ENCODE measurements at regions not wholly inside any gene's neighbourhood (a gene's known extent, or its start where the extent isn't known, plus 50 kb on each side); places are given as distances from the start of the nearest gene placed in this dataset.
A peak's percentile ranks its signal among the peaks of the same experiment; 100 is the strongest.
"Not testable (repeated sequence)": the region's sequence is repeated elsewhere in the genome, so short reads cannot be mapped to it uniquely, and the experiment has no call there.

DNA sequence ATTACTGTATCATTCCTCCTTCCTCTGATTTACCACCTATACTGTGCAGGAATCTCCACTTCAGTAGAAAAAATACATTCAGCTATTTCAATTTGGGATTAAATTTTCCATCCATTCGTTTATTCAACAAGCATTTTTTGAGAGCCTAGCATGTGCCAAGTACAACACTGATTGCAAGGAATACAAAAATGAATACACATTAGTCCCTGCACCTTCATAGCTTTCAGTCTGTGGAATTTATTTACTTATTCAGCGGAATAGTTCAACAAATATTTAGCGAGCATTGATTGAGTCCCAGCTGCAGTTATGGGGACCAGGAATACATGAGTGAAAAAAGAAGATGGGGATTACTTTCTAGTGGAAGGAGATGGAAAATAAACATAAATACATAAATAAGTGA lies 606.8 kb upstream of the TBL1XR1 start:
- no CpG with 5 or more reads among the region's 3 CpGs for WGBS (ENCODE audit: extremely low coverage, insufficient coverage, insufficient read length)
- H3K4ac ChIP-seq (ENCODE audit: low read depth, low read length): no peak overlapping the region
- H3K23ac ChIP-seq (ENCODE audit: low read length): no peak overlapping the region
- H2AK5ac ChIP-seq (ENCODE audit: low read length): no peak overlapping the region
- H3K79me2 ChIP-seq (ENCODE audit: control insufficient read depth, insufficient read depth, low read length, poor library complexity): no peaks in the 10 kb centered on the region
- peaks cover 9% of the 10 kb centered on the region for H3K79me1 ChIP-seq (ENCODE audit: low read length)
- no peaks in the 10 kb centered on the region for H3K36me3 ChIP-seq (ENCODE audit: control insufficient read depth in 1 of 2, insufficient read depth in 2 of 2, low read length in 2 of 2)
- no peaks in the 10 kb centered on the region for H3K27me3 ChIP-seq (ENCODE audit: insufficient read depth, low read length)
- DNase-seq: no peak
- no peak overlapping the region for H4K91ac ChIP-seq (ENCODE audit: low read depth, low read length)
- no peak overlapping the region for H3K14ac ChIP-seq (ENCODE audit: low read length)
- no peak overlapping the region for H2BK12ac ChIP-seq (ENCODE audit: low read length)
- no peak overlapping the region for H3K4me2 ChIP-seq (ENCODE audit: low read length)
- H3K18ac ChIP-seq (ENCODE audit: low read length): no peak overlapping the region
- H3K9ac ChIP-seq (ENCODE audit: low read length): no peak overlapping the region
- no peak overlapping the region for H2AFZ ChIP-seq (ENCODE audit: insufficient read depth, low read length, poor library complexity)
- H4K12ac ChIP-seq (ENCODE audit: low read depth, low read length): no peak overlapping the region
- no peak overlapping the region for H3K4me3 ChIP-seq (ENCODE audit: low read depth, low read length)
- H3K27ac ChIP-seq (ENCODE audit: low read depth, low read length): no peak overlapping the region
- H2BK5ac ChIP-seq (ENCODE audit: low read depth, low read length, poor library complexity): no peak overlapping the region
- no peak overlapping the region for H2BK120ac ChIP-seq (ENCODE audit: insufficient read depth, low read length, poor library complexity)
- no peak overlapping the region for H4K8ac ChIP-seq (ENCODE audit: low read depth, low read length)
- H3K9me3 ChIP-seq (ENCODE audit: insufficient read depth, low read depth, low read length): no peaks in the 10 kb centered on the region
- peaks cover 4 to 7% of the 10 kb centered on the region in 2 experiments for H3K4me1 ChIP-seq (ENCODE audit: control insufficient read depth in 1 of 2, insufficient read depth in 2 of 2, low read length in 2 of 2)

DNA sequence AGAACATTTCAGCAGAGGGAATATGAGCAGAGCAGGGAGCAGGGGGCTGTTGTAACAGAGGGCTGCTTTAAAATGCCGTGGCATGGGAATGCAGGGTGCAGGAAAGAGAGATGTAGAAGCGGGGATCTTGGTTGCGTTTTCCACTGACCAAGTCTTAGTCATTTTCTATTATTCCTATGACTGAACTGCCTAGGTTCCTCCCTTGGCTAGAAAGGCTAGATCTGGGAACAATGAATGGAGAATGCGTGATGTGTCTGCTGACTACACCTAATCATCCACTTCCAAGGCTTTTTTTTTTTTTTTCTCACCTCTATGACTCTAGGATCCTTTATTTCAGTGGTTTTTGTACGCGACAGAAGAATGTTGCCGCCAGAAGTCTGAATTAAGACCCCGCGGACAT lies 607.4 kb upstream of the TBL1XR1 start:
- WGBS (ENCODE audit: extremely low coverage, insufficient coverage, insufficient read length): no CpG with 5 or more reads among the region's 9 CpGs
- H2BK5ac ChIP-seq (ENCODE audit: low read depth, low read length, poor library complexity): no peak overlapping the region
- no peak overlapping the region for H2AFZ ChIP-seq (ENCODE audit: insufficient read depth, low read length, poor library complexity)

DNA sequence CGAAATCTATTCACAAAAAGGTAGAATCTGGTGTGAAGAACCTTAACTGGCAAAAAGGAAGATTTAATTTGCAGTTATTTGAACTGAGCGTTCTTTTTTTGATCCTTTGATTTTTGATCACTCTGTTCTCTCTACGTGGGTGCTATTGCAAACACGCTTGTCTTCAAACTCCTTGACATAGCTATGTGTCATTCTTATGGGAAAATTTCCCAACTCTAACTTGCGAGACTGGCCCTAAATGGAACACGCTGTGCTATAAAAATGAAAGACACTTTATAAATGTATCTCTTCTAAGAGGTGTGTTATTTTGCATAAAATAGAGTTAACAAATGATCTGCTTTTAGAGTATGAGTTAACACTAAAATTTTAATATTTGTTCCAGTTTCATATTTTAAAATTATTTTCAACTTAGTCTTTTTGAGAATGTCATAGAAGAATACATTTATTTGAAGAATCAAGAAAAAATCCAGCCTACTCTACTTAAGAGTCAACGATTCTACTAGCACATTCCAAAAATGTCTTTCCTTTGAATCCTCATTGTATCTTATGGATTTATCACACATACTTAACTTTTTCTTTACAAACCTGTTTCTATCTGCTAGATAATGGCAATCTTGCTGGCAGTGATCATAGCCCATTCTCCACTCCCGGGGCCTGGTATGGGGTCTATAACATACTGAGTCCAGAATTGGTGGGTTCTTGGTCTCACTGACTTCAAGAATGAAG lies 610.0 kb upstream of the TBL1XR1 start:
- peak overlapping the region; percentile 8 for H2BK120ac ChIP-seq (ENCODE audit: insufficient read depth, low read length, poor library complexity)
- WGBS (ENCODE audit: extremely low coverage, insufficient coverage, insufficient read length): no CpG with 5 or more reads among the region's 8 CpGs
- peak overlapping the region; percentile 46 for H2BK5ac ChIP-seq (ENCODE audit: low read depth, low read length, poor library complexity)
- H3K14ac ChIP-seq (ENCODE audit: low read length): no peak overlapping the region
- no peak overlapping the region for H4K91ac ChIP-seq (ENCODE audit: low read depth, low read length)
- no peak overlapping the region for H3K4ac ChIP-seq (ENCODE audit: low read depth, low read length)
- no peak overlapping the region for H2AK5ac ChIP-seq (ENCODE audit: low read length)
- no peaks in the 10 kb centered on the region for H3K79me2 ChIP-seq (ENCODE audit: control insufficient read depth, insufficient read depth, low read length, poor library complexity)
- H2BK12ac ChIP-seq (ENCODE audit: low read length): peak overlapping the region; percentile 95
- no peak overlapping the region for H3K4me3 ChIP-seq (ENCODE audit: low read depth, low read length)
- H3K4me1 ChIP-seq (ENCODE audit: control insufficient read depth in 1 of 2, insufficient read depth in 2 of 2, low read length in 2 of 2): peaks cover 4 to 10% of the 10 kb centered on the region in 2 experiments
- H3K9me3 ChIP-seq (ENCODE audit: insufficient read depth, low read depth, low read length): no peaks in the 10 kb centered on the region
- peaks cover 12% of the 10 kb centered on the region for H3K79me1 ChIP-seq (ENCODE audit: low read length)
- H3K4me2 ChIP-seq (ENCODE audit: low read length): no peak overlapping the region
- DNase-seq: peak; percentile 39 to 91
- H3K9ac ChIP-seq (ENCODE audit: low read length): no peak overlapping the region
- H2AFZ ChIP-seq (ENCODE audit: insufficient read depth, low read length, poor library complexity): no peak overlapping the region
- no peak overlapping the region for H4K8ac ChIP-seq (ENCODE audit: low read depth, low read length)
- no peak overlapping the region for H3K27ac ChIP-seq (ENCODE audit: low read depth, low read length)
- no peak overlapping the region for H4K12ac ChIP-seq (ENCODE audit: low read depth, low read length)
- H3K18ac ChIP-seq (ENCODE audit: low read length): no peak overlapping the region
- no peaks in the 10 kb centered on the region for H3K27me3 ChIP-seq (ENCODE audit: insufficient read depth, low read length)
- H3K23ac ChIP-seq (ENCODE audit: low read length): no peak overlapping the region
- H3K36me3 ChIP-seq (ENCODE audit: control insufficient read depth in 1 of 2, insufficient read depth in 2 of 2, low read length in 2 of 2): no peaks in the 10 kb centered on the region

More for the DNA sequence above, 607.4 kb upstream of the TBL1XR1 start:
- no peak overlapping the region for H3K4ac ChIP-seq (ENCODE audit: low read depth, low read length)
- no peak overlapping the region for H3K4me2 ChIP-seq (ENCODE audit: low read length)
- no peak overlapping the region for H2AK5ac ChIP-seq (ENCODE audit: low read length)
- H2BK120ac ChIP-seq (ENCODE audit: insufficient read depth, low read length, poor library complexity): no peak overlapping the region
- no peak overlapping the region for H3K14ac ChIP-seq (ENCODE audit: low read length)
- H3K4me3 ChIP-seq (ENCODE audit: low read depth, low read length): no peak overlapping the region
- H3K79me1 ChIP-seq (ENCODE audit: low read length): peaks cover 12% of the 10 kb centered on the region
- no peaks in the 10 kb centered on the region for H3K79me2 ChIP-seq (ENCODE audit: control insufficient read depth, insufficient read depth, low read length, poor library complexity)
- no peaks in the 10 kb centered on the region for H3K36me3 ChIP-seq (ENCODE audit: control insufficient read depth in 1 of 2, insufficient read depth in 2 of 2, low read length in 2 of 2)
- H3K4me1 ChIP-seq (ENCODE audit: control insufficient read depth in 1 of 2, insufficient read depth in 2 of 2, low read length in 2 of 2): peaks cover 4 to 9% of the 10 kb centered on the region in 2 experiments
- H3K9me3 ChIP-seq (ENCODE audit: insufficient read depth, low read depth, low read length): no peaks in the 10 kb centered on the region
- H3K9ac ChIP-seq (ENCODE audit: low read length): no peak overlapping the region
- H4K12ac ChIP-seq (ENCODE audit: low read depth, low read length): no peak overlapping the region
- H2BK12ac ChIP-seq (ENCODE audit: low read length): no peak overlapping the region
- no peak for DNase-seq
- H3K18ac ChIP-seq (ENCODE audit: low read length): no peak overlapping the region
- H3K27ac ChIP-seq (ENCODE audit: low read depth, low read length): no peak overlapping the region
- no peak overlapping the region for H3K23ac ChIP-seq (ENCODE audit: low read length)
- H4K8ac ChIP-seq (ENCODE audit: low read depth, low read length): no peak overlapping the region
- no peak overlapping the region for H4K91ac ChIP-seq (ENCODE audit: low read depth, low read length)
- no peaks in the 10 kb centered on the region for H3K27me3 ChIP-seq (ENCODE audit: insufficient read depth, low read length)

GRCh38 chr3:177808928-177809478 lies 611.7 kb upstream of the TBL1XR1 start:
- not testable (repeated sequence) for H2AFZ ChIP-seq (ENCODE audit: insufficient read depth, low read length, poor library complexity); H3K4me2 ChIP-seq (ENCODE audit: low read length); H4K8ac ChIP-seq (ENCODE audit: low read depth, low read length); H3K27me3 ChIP-seq (ENCODE audit: insufficient read depth, low read length); H3K36me3 ChIP-seq (ENCODE audit: control insufficient read depth in 1 of 2, insufficient read depth in 2 of 2, low read length in 2 of 2); H3K23ac ChIP-seq (ENCODE audit: low read length); H4K12ac ChIP-seq (ENCODE audit: low read depth, low read length); H3K9ac ChIP-seq (ENCODE audit: low read length); H3K9me3 ChIP-seq (ENCODE audit: insufficient read depth, low read depth, low read length); H3K4me3 ChIP-seq (ENCODE audit: low read depth, low read length); H3K4me1 ChIP-seq (ENCODE audit: control insufficient read depth in 1 of 2, insufficient read depth in 2 of 2, low read length in 2 of 2); H3K27ac ChIP-seq (ENCODE audit: low read depth, low read length); DNase-seq; H3K79me2 ChIP-seq (ENCODE audit: control insufficient read depth, insufficient read depth, low read length, poor library complexity)
- peak overlapping the region; percentile 75 for H3K18ac ChIP-seq (ENCODE audit: low read length)
- peaks cover 12% of the 10 kb centered on the region for H3K79me1 ChIP-seq (ENCODE audit: low read length)
- peak overlapping the region; percentile 8 for H3K14ac ChIP-seq (ENCODE audit: low read length)
- H3K4ac ChIP-seq (ENCODE audit: low read depth, low read length): peak overlapping the region; percentile 52
- H2BK12ac ChIP-seq (ENCODE audit: low read length): peak overlapping the region; percentile 58
- peak overlapping the region; percentile 50 for H2BK120ac ChIP-seq (ENCODE audit: insufficient read depth, low read length, poor library complexity)
- peak overlapping the region; percentile 74 for H2AK5ac ChIP-seq (ENCODE audit: low read length)
- peak overlapping the region; percentile 82 for H2BK5ac ChIP-seq (ENCODE audit: low read depth, low read length, poor library complexity)
- H4K91ac ChIP-seq (ENCODE audit: low read depth, low read length): peak overlapping the region; percentile 29
- WGBS (ENCODE audit: extremely low coverage, insufficient coverage, insufficient read length): no CpG with 5 or more reads among the region's 32 CpGs

All from trophoblast cell (in vitro differentiated cells and primary cell).